ENCODE measurements at regions not wholly inside any gene's neighbourhood (a gene's known extent, or its start where the extent isn't known, plus 50 kb on each side); places are given as distances from the start of the nearest gene placed in this dataset.
A peak's percentile ranks its signal among the peaks of the same experiment; 100 is the strongest.

DNA sequence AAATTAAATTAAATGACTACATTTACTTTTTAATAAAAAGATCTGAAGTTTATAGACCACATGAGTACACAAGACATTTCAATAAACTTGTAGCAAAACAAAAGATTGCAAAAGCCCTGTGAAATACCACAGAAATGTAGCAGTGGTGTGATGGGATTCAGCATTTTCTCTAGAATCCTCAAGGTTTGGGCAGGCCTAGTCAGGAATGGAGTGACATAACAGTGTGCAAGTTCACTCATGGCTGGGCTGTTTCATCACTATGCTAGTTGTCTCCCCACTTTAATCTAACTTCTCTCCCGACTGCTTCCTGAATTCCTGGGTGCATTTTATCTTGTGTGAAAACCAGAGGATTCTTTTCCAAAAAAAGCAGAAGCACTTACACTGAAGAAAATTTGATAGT lies 1089.9 kb upstream of the DDX18 start:
- Mint-ChIP-seq H3K27me3 (ENCODE audit: insufficient read depth, unreplicated experiment) (no peaks in the 10 kb centered on the region), H3K4me1 (ENCODE audit: insufficient read depth, unreplicated experiment) (peaks cover 6% of the 10 kb centered on the region), H3K4me3 (ENCODE audit: unreplicated experiment) (no peak overlapping the region), H3K9me3 (ENCODE audit: unreplicated experiment) (peaks cover 6% of the 10 kb centered on the region), H3K27ac (ENCODE audit: low read depth, unreplicated experiment) (no peak overlapping the region), H3K36me3 (ENCODE audit: insufficient read depth, unreplicated experiment) (no peaks in the 10 kb centered on the region)
- intact Hi-C loops (cut with micrococcal nuclease) = no loop called here
- ChIA-PET POLR2A (no interaction called here), CTCF (no interaction called here)
- no peak for TF ChIP-seq CTCF (IDR thresholded peaks at IDR 0.05; ENCODE audit: unreplicated experiment)
- peak; percentile 46 for DNase-seq (ENCODE audit: unreplicated experiment)
- BruUV-seq (replicated peaks) = no TSS peak

DNA sequence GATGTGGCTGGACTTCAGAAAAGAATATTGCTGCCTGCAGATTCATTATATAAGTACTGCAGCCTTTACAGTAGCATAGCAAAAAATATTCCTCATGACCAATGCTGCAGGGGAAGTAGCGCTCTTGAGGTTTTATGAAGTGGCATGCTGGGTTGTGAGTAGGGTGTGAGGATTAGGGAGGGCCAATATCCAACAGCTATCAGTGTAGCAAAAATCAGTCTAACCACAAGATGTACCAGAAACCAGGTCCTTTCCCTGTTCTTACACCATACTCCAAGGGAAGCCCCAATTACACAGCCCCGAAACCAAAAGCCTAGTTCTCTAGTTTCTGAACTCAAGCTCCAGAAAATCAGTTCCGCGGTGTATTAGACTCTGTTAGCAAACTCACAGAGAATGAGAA lies 1082.2 kb upstream of the DDX18 start:
- no peak for TF ChIP-seq CTCF (IDR thresholded peaks at IDR 0.05; ENCODE audit: unreplicated experiment)
- ChIA-PET POLR2A (no interaction called here), CTCF (no interaction called here)
- peaks cover 6% of the 10 kb centered on the region for H3K9me3 Mint-ChIP-seq (ENCODE audit: unreplicated experiment)
- intact Hi-C loops (cut with micrococcal nuclease) = no loop called here
- H3K4me1 Mint-ChIP-seq (ENCODE audit: insufficient read depth, unreplicated experiment) = no peaks in the 10 kb centered on the region
- no peak overlapping the region for H3K4me3 Mint-ChIP-seq (ENCODE audit: unreplicated experiment)
- H3K36me3 Mint-ChIP-seq (ENCODE audit: insufficient read depth, unreplicated experiment) = no peaks in the 10 kb centered on the region
- peaks cover 11% of the 10 kb centered on the region for H3K27me3 Mint-ChIP-seq (ENCODE audit: insufficient read depth, unreplicated experiment)
- no peak for DNase-seq (ENCODE audit: unreplicated experiment)
- no peak overlapping the region for H3K27ac Mint-ChIP-seq (ENCODE audit: low read depth, unreplicated experiment)
- BruUV-seq (replicated peaks) = no TSS peak

- H3K27ac Mint-ChIP-seq (ENCODE audit: low read depth, unreplicated experiment) = no peak overlapping the region
- intact Hi-C loops (cut with micrococcal nuclease) = no loop called here
- BruUV-seq (replicated peaks) = no TSS peak
- no peak for TF ChIP-seq CTCF (IDR thresholded peaks at IDR 0.05; ENCODE audit: unreplicated experiment)
- DNase-seq (ENCODE audit: unreplicated experiment) = peak; percentile 11
- no peaks in the 10 kb centered on the region for H3K4me1 Mint-ChIP-seq (ENCODE audit: insufficient read depth, unreplicated experiment)
- peaks cover 11% of the 10 kb centered on the region for H3K27me3 Mint-ChIP-seq (ENCODE audit: insufficient read depth, unreplicated experiment)
- CTCF ChIA-PET = interaction anchor here (0.6 kb wide), 1 partner anchor 1693 kb away, joined by 3 read pairs; no protein-coding TSS in a partner anchor
- no peaks in the 10 kb centered on the region for H3K36me3 Mint-ChIP-seq (ENCODE audit: insufficient read depth, unreplicated experiment)
- H3K9me3 Mint-ChIP-seq (ENCODE audit: unreplicated experiment) = peaks cover 6% of the 10 kb centered on the region
- POLR2A ChIA-PET = interaction anchor here (0.7 kb wide), 1 partner anchor 1212 kb away, joined by 3 read pairs; no protein-coding TSS in a partner anchor
- no peak overlapping the region for H3K4me3 Mint-ChIP-seq (ENCODE audit: unreplicated experiment)
Observed at GRCh38 chr2:116733699-116734098, 1080.8 kb upstream of the DDX18 start.

DNA sequence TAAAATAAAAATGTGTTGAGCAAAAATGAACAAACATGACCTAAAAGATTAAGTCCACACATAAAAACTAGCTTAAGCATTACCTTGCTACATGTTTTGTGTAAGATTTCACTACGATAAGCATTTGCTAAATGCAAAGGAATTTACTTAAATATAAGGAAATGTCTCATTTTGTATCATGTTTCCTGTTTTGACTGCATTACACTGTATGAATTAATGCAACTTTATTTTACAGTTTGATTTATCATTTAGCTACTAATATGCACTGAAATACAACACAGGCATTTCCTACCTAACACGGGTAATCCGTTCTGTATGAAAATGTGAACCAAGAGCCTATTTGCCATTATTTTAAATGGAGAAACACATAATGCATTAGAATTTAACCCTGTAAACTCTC lies 1076.5 kb upstream of the DDX18 start:
- no peak for DNase-seq (ENCODE audit: unreplicated experiment)
- no peak for TF ChIP-seq CTCF (IDR thresholded peaks at IDR 0.05; ENCODE audit: unreplicated experiment)
- H3K27me3 Mint-ChIP-seq (ENCODE audit: insufficient read depth, unreplicated experiment) = peaks cover 11% of the 10 kb centered on the region
- H3K27ac Mint-ChIP-seq (ENCODE audit: low read depth, unreplicated experiment) = no peak overlapping the region
- H3K4me1 Mint-ChIP-seq (ENCODE audit: insufficient read depth, unreplicated experiment) = no peaks in the 10 kb centered on the region
- peaks cover 6% of the 10 kb centered on the region for H3K9me3 Mint-ChIP-seq (ENCODE audit: unreplicated experiment)
- BruUV-seq (replicated peaks) = no TSS peak
- POLR2A ChIA-PET = interaction anchor here (0.7 kb wide), 1 partner anchor 20 kb away, joined by 3 read pairs; no protein-coding TSS in a partner anchor
- no peaks in the 10 kb centered on the region for H3K36me3 Mint-ChIP-seq (ENCODE audit: insufficient read depth, unreplicated experiment)
- CTCF ChIA-PET = interaction anchor here (0.6 kb wide), 1 partner anchor 732 kb away, joined by 3 read pairs; no protein-coding TSS in a partner anchor
- no peak overlapping the region for H3K4me3 Mint-ChIP-seq (ENCODE audit: unreplicated experiment)
- intact Hi-C loops (cut with micrococcal nuclease) = no loop called here
